ENCODE measurements at regions not wholly inside any gene's neighbourhood (a gene's known extent, or its start where the extent isn't known, plus 50 kb on each side); places are given as distances from the start of the nearest gene placed in this dataset.

GRCh38 chr2:22867973-22868372 lies 517.0 kb upstream of the KLHL29 start:
- no peak for TF ChIP-seq ZFX (IDR thresholded peaks at IDR 0.05)
- no peak for TF ChIP-seq CTCF (conservative IDR thresholded peaks at IDR 0.05)
- H3K27ac ChIP-seq, result no peak overlapping the region

GRCh38 chr2:22878121-22878520 lies 506.9 kb upstream of the KLHL29 start:
- no peak for TF ChIP-seq CTCF (conservative IDR thresholded peaks at IDR 0.05)
- no peak for TF ChIP-seq ZFX (IDR thresholded peaks at IDR 0.05)
- H3K27ac ChIP-seq, result no peak overlapping the region

GRCh38 chr2:22879009-22879863 lies 505.7 kb upstream of the KLHL29 start:
- no peak overlapping the region for H3K27ac ChIP-seq
- TF ChIP-seq ZFX (IDR thresholded peaks at IDR 0.05) (no peak), CTCF (conservative IDR thresholded peaks at IDR 0.05) (no peak)

- no peak for TF ChIP-seq ZFX (IDR thresholded peaks at IDR 0.05)
- no peak for TF ChIP-seq CTCF (conservative IDR thresholded peaks at IDR 0.05)
- no peak overlapping the region for H3K27ac ChIP-seq
These were observed 504.8 kb upstream of the KLHL29 start for GRCh38 chr2:22880161-22880560.

- H3K27ac ChIP-seq, result no peak overlapping the region
- TF ChIP-seq CTCF (conservative IDR thresholded peaks at IDR 0.05) (no peak), ZFX (IDR thresholded peaks at IDR 0.05) (no peak)
These were observed 503.0 kb upstream of the KLHL29 start for GRCh38 chr2:22882011-22882410.

- no peak for TF ChIP-seq ZFX (IDR thresholded peaks at IDR 0.05)
- TF ChIP-seq CTCF (conservative IDR thresholded peaks at IDR 0.05), result no peak
- H3K27ac ChIP-seq, result no peak overlapping the region
These were observed 502.3 kb upstream of the KLHL29 start for GRCh38 chr2:22882643-22883042.

GRCh38 chr2:22883054-22883453 lies 501.9 kb upstream of the KLHL29 start:
- no peak for TF ChIP-seq ZFX (IDR thresholded peaks at IDR 0.05)
- H3K27ac ChIP-seq, result no peak overlapping the region

- TF ChIP-seq CTCF (conservative IDR thresholded peaks at IDR 0.05) (no peak), ZFX (IDR thresholded peaks at IDR 0.05) (no peak)
- H3K27ac ChIP-seq, result no peak overlapping the region
These were observed 499.7 kb upstream of the KLHL29 start for GRCh38 chr2:22885245-22885644.

All from C4-2B (cell line).